Activated CD8-positive, alpha-beta T cell treated with anti-CD3 and anti-CD28 coated beads for 36 hours (primary cell): ENCODE measurements at regions not wholly inside any gene's neighbourhood (a gene's known extent, or its start where the extent isn't known, plus 50 kb on each side); places are given as distances from the start of the nearest gene placed in this dataset.

Experiments used
- ATAC-seq: fragments of 200-7000 bp; cut with Tn5 transposase; one replicate; pipeline ENCODE4 v1.10.0; 2021; ENCODE audit warnings: mild to moderate bottlenecking, moderate library complexity
- CTCF ChIA-PET: fragments of 350-600 bp; sonication (Branson Sonifier 250); formaldehyde crosslinking; loops from one replicate; lab custom pipeline; 2021; ENCODE audit warnings: antibody characterized with exemption; lab: Charles Lee
- POLR2A ChIA-PET: fragments of 350-600 bp; sonication (Branson Sonifier 250); formaldehyde crosslinking; loops from one replicate; lab custom pipeline; 2021; ENCODE audit warnings: antibody characterized with exemption; lab: Charles Lee
- DNase-seq: peaks from one replicate; pipeline ENCODE4 v3.0.0-alpha.2; 2020
- H3K27ac Mint-ChIP-seq: one replicate; pipeline ENCODE4 v1.8.0; 2021; ENCODE audit warnings: mild to moderate bottlenecking, mixed read lengths
- H3K27me3 Mint-ChIP-seq: one replicate; pipeline ENCODE4 v1.8.0; 2021; ENCODE audit warnings: mixed read lengths
- H3K36me3 Mint-ChIP-seq: one replicate; pipeline ENCODE4 v1.8.0; 2021; ENCODE audit warnings: low read depth, mixed read lengths
- H3K4me1 Mint-ChIP-seq: one replicate; pipeline ENCODE4 v1.8.0; 2021; ENCODE audit warnings: low read depth, mixed read lengths
- H3K4me3 Mint-ChIP-seq: one replicate; pipeline ENCODE4 v1.8.0; 2021; ENCODE audit warnings: mild to moderate bottlenecking, moderate library complexity, mixed read lengths
- H3K9me3 Mint-ChIP-seq: one replicate; pipeline ENCODE4 v1.8.0; 2021; ENCODE audit warnings: mixed read lengths
- CTCF ChIP-seq: fragments of 200-600 bp; IDR thresholded peaks from one replicate; pipeline ENCODE4 v1.8.0; 2022; ENCODE audit warnings: antibody characterized with exemption, mild to moderate bottlenecking
- intact Hi-C: fragments of 100-400 bp; cut with micrococcal nuclease; formaldehyde crosslinking; loops from one replicate; pipeline ENCODE4 v1.10.0; 2022

GRCh38 chr11:111444040-111444439, 65.0 kb upstream of the POU2AF1 start:
- H3K36me3 Mint-ChIP-seq, result no peaks in the 10 kb centered on the region
- CTCF ChIA-PET, result interaction anchor here (7.5 kb wide), 1 partner anchor 18 kb away, joined by 78 read pairs; no protein-coding TSS in a partner anchor
- no peaks in the 10 kb centered on the region for H3K9me3 Mint-ChIP-seq
- intact Hi-C loops, result no loop called here
- peaks cover 18% of the 10 kb centered on the region for H3K4me1 Mint-ChIP-seq
- TF ChIP-seq CTCF, result no peak
- no peak overlapping the region for H3K27ac Mint-ChIP-seq
- no peak overlapping the region for H3K4me3 Mint-ChIP-seq
- DNase-seq (no peak), ATAC-seq (no peak)
- H3K27me3 Mint-ChIP-seq, result no peaks in the 10 kb centered on the region
- POLR2A ChIA-PET, result interaction anchor here (0.7 kb wide), 1 partner anchor 18 kb away, joined by 3 read pairs; no protein-coding TSS in a partner anchor

- ATAC-seq (no peak), DNase-seq (no peak)
- CTCF ChIA-PET, result interaction anchor here (7.5 kb wide), 1 partner anchor 17 kb away, joined by 78 read pairs; no protein-coding TSS in a partner anchor
- Mint-ChIP-seq H3K36me3 (no peaks in the 10 kb centered on the region), H3K27ac (no peak overlapping the region), H3K27me3 (no peaks in the 10 kb centered on the region), H3K9me3 (no peaks in the 10 kb centered on the region), H3K4me3 (no peak overlapping the region), H3K4me1 (peaks cover 18% of the 10 kb centered on the region)
- no peak for TF ChIP-seq CTCF
- POLR2A ChIA-PET, result interaction anchor here (0.7 kb wide), 1 partner anchor 18 kb away, joined by 3 read pairs; no protein-coding TSS in a partner anchor
- intact Hi-C loops, result no loop called here
Measured at GRCh38 chr11:111443640-111444039, 64.6 kb upstream of the POU2AF1 start.

- no peak overlapping the region for H3K4me3 Mint-ChIP-seq
- DNase-seq (no peak), ATAC-seq (no peak)
- ChIA-PET CTCF (interaction anchor here (7.5 kb wide), 1 partner anchor 17 kb away, joined by 78 read pairs; no protein-coding TSS in a partner anchor), POLR2A (no interaction called here)
- peaks cover 18% of the 10 kb centered on the region for H3K4me1 Mint-ChIP-seq
- no peak for TF ChIP-seq CTCF
- no peaks in the 10 kb centered on the region for H3K27me3 Mint-ChIP-seq
- no peaks in the 10 kb centered on the region for H3K9me3 Mint-ChIP-seq
- H3K27ac Mint-ChIP-seq, result no peak overlapping the region
- intact Hi-C loops, result no loop called here
- no peaks in the 10 kb centered on the region for H3K36me3 Mint-ChIP-seq
Measured at GRCh38 chr11:111443032-111443431, 64.0 kb upstream of the POU2AF1 start.

- DNase-seq, result peak; percentile 44
Measured at GRCh38 chr11:111441443-111441842, 62.4 kb upstream of the POU2AF1 start.

More at GRCh38 chr11:111441443-111441842, 62.4 kb upstream of the POU2AF1 start:
- no peak overlapping the region for H3K27ac Mint-ChIP-seq
- no peaks in the 10 kb centered on the region for H3K36me3 Mint-ChIP-seq
- TF ChIP-seq CTCF, result no peak
- intact Hi-C loops, result no loop called here
- H3K27me3 Mint-ChIP-seq, result no peaks in the 10 kb centered on the region
- ATAC-seq, result no peak
- peaks cover 16% of the 10 kb centered on the region for H3K4me1 Mint-ChIP-seq
- ChIA-PET POLR2A (interaction anchor here (0.6 kb wide), 1 partner anchor 534 kb away, joined by 4 read pairs; no protein-coding TSS in a partner anchor), CTCF (interaction anchor here (2.6 to 7.5 kb wide), 2 partner anchors 15 to 158 kb away, joined by 11 to 78 read pairs; no protein-coding TSS in a partner anchor)
- no peaks in the 10 kb centered on the region for H3K9me3 Mint-ChIP-seq
- H3K4me3 Mint-ChIP-seq, result no peak overlapping the region
